Heart left ventricle (tissue), 13 donors: ENCODE measurements at regions not wholly inside any gene's neighbourhood (a gene's known extent, or its start where the extent isn't known, plus 50 kb on each side); places are given as distances from the start of the nearest gene placed in this dataset.

ENCODE experiments used
- POLR2A ChIP-seq, 2 donors: fragments of 450-650 bp; IDR thresholded peaks; one replicate each; pipeline ENCODE4 v1.6.1; 2017; ENCODE audit warnings: antibody characterized with exemption in 2 of 2, mild to moderate bottlenecking in 2 of 2, moderate library complexity in 2 of 2
- TF ChIP-seq, protein P1 (sequence below), 12 donors: fragments of 200-600 bp; sonication (generic) in 4 of 12; IDR thresholded peaks; one replicate each; pipeline versions ENCODE4 v1.5.0 to v1.8.0; 2018 to 2022; ENCODE audit warnings: antibody characterized with exemption in 12 of 12, mild to moderate bottlenecking in 5 of 12
- donor health status: ischemic (EF 13 %, LVEDD 7.1; RV severe dilation, severe dysfunction).
- donor health status: DM: no; HTN: yes; CAD: no.
- donor health status: DM: no; HTN: no; CAD: no.
- donor health status: ischemic (EF 25% LVEDD 6.9; RV normal size, moderate dysfunction).
- donor health status: ischemic (EF 25% LVEDD 5.7; RV mildly dilated, moderate dysfunction).
- donor health status: ischemic (EF 35%, LVEDD 5.7; RV mildly dilated, moderate dysfunction).
- donor health status: nonischemic (EF 11% LVEDD 7.7; RV severe dilation, severe dysfunction).
- donor health status: DM: yes; HTN: yes; CAD: no.
- donor health status: PGD.
- donor health status: ischemic (EF 29% LVEDD 5.4; RV normal size, mild dysfunction).
- donor health status: nonischemic (EF 23%, LVEDD 6.1; RV moderate dilation, normal function).

DNA sequence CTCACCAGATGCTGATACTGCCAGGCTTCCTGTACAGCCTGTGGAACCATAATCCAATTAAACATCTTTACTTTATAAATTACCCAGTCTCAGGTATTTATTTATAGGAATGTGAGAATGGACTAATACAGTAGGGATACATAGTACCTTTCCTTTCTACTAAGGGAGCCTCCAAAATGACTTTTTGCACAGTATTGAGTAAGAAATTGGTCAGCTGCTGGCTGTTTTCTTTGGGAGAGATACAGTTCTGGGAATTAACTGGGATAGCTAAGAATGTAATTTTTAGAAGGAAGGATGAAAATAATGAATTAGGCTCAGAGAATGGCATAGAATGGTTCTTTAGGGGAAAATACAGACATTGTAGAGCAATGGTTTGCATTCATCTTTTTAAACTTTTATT lies 426.0 kb upstream of the DDI1 start:
- TF ChIP-seq, protein P1, sequence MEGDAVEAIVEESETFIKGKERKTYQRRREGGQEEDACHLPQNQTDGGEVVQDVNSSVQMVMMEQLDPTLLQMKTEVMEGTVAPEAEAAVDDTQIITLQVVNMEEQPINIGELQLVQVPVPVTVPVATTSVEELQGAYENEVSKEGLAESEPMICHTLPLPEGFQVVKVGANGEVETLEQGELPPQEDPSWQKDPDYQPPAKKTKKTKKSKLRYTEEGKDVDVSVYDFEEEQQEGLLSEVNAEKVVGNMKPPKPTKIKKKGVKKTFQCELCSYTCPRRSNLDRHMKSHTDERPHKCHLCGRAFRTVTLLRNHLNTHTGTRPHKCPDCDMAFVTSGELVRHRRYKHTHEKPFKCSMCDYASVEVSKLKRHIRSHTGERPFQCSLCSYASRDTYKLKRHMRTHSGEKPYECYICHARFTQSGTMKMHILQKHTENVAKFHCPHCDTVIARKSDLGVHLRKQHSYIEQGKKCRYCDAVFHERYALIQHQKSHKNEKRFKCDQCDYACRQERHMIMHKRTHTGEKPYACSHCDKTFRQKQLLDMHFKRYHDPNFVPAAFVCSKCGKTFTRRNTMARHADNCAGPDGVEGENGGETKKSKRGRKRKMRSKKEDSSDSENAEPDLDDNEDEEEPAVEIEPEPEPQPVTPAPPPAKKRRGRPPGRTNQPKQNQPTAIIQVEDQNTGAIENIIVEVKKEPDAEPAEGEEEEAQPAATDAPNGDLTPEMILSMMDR (IDR thresholded peaks at IDR 0.05) = no peak
- no peak for TF ChIP-seq POLR2A (IDR thresholded peaks at IDR 0.05)
